Ectodermal cell (in vitro differentiated cells): ENCODE measurements at regions not wholly inside any gene's neighbourhood (a gene's known extent, or its start where the extent isn't known, plus 50 kb on each side); places are given as distances from the start of the nearest gene placed in this dataset.

Source experiments
- H3K27ac ChIP-seq: 2 replicates; pipeline ENCODE4 v1.7.0; 2013; ENCODE audit warnings: mild to moderate bottlenecking, low read depth, low read length; ENCODE audit not compliant: insufficient read depth, poor library complexity, severe bottlenecking
- H3K27me3 ChIP-seq: 2 replicates; pipeline ENCODE4 v1.7.0; 2013; ENCODE audit warnings: mild to moderate bottlenecking, low read length; ENCODE audit not compliant: insufficient read depth, control insufficient read depth, poor library complexity, severe bottlenecking
- H3K36me3 ChIP-seq: one replicate; pipeline ENCODE4 v1.7.0; 2013; ENCODE audit warnings: low read length; ENCODE audit not compliant: control insufficient read depth, insufficient read depth
- H3K4me1 ChIP-seq: one replicate; pipeline ENCODE4 v1.7.0; 2013; ENCODE audit warnings: low read length; ENCODE audit not compliant: control insufficient read depth, insufficient read depth
- H3K4me3 ChIP-seq: 2 replicates; pipeline ENCODE4 v1.7.0; 2013; ENCODE audit warnings: low read depth, low read length, control low read depth; ENCODE audit not compliant: insufficient read depth
- H3K9me3 ChIP-seq: 2 replicates; pipeline ENCODE4 v1.7.0; 2013; ENCODE audit warnings: mild to moderate bottlenecking, low read length, moderate library complexity; ENCODE audit not compliant: control insufficient read depth
- WGBS, 2 experiments: methylation state at CpG; one replicate each; pipeline ENCODE4 v1.1.7; 2013; ENCODE audit warnings: missing lambda C conversion rate in 2 of 2; 5-methylcytosine and 5-hydroxymethylcytosine counted together

GRCh38 chr18:71958605-71959004 lies 585.5 kb downstream of the CBLN2 start:
- peaks cover 2% of the 10 kb centered on the region for H3K9me3 ChIP-seq
- H3K36me3 ChIP-seq: no peaks in the 10 kb centered on the region
- H3K27ac ChIP-seq: no peak overlapping the region
- H3K4me1 ChIP-seq: no peaks in the 10 kb centered on the region
- H3K27me3 ChIP-seq: no peaks in the 10 kb centered on the region
- 79% methylated on average over 2 of the region's 2 CpGs; no CpG with 5 or more reads in 1 of the 2 experiments for WGBS, 2 experiments
- no peak overlapping the region for H3K4me3 ChIP-seq

GRCh38 chr18:71951001-71951400 lies 593.1 kb downstream of the CBLN2 start:
- no peak overlapping the region for H3K4me3 ChIP-seq
- peaks cover 8% of the 10 kb centered on the region for H3K9me3 ChIP-seq
- H3K36me3 ChIP-seq: no peaks in the 10 kb centered on the region
- 84 to 89% methylated on average over 6 of the region's 6 CpGs for WGBS, 2 experiments
- no peak overlapping the region for H3K27ac ChIP-seq
- H3K27me3 ChIP-seq: no peaks in the 10 kb centered on the region
- H3K4me1 ChIP-seq: no peaks in the 10 kb centered on the region

- WGBS, 2 experiments: 59 to 70% methylated on average over 1 of the region's 1 CpG
- Histone ChIP-seq H3K36me3 (no peaks in the 10 kb centered on the region), H3K4me1 (no peaks in the 10 kb centered on the region), H3K27ac (no peak overlapping the region), H3K4me3 (no peak overlapping the region), H3K9me3 (peaks cover 5% of the 10 kb centered on the region), H3K27me3 (no peaks in the 10 kb centered on the region)
These were observed 601.7 kb downstream of the CBLN2 start for GRCh38 chr18:71942433-71942832.

GRCh38 chr18:71939483-71939882 lies 604.7 kb downstream of the CBLN2 start:
- Histone ChIP-seq H3K9me3 (peaks cover 5% of the 10 kb centered on the region), H3K4me1 (no peaks in the 10 kb centered on the region), H3K36me3 (no peaks in the 10 kb centered on the region), H3K4me3 (no peak overlapping the region), H3K27ac (no peak overlapping the region), H3K27me3 (no peaks in the 10 kb centered on the region)

- 65% methylated on average over 2 of the region's 2 CpGs; no CpG with 5 or more reads in 1 of the 2 experiments for WGBS, 2 experiments
These were observed 607.4 kb downstream of the CBLN2 start for GRCh38 chr18:71936744-71937143.

GRCh38 chr18:71919211-71919610 lies 624.9 kb downstream of the CBLN2 start:
- Histone ChIP-seq H3K27ac (no peak overlapping the region), H3K36me3 (no peaks in the 10 kb centered on the region), H3K4me3 (no peak overlapping the region), H3K9me3 (no peaks in the 10 kb centered on the region), H3K4me1 (no peaks in the 10 kb centered on the region), H3K27me3 (no peaks in the 10 kb centered on the region)
- 73 to 78% methylated on average over 3 of the region's 3 CpGs for WGBS, 2 experiments

More at GRCh38 chr18:71936744-71937143, 607.4 kb downstream of the CBLN2 start:
- Histone ChIP-seq H3K27me3 (no peaks in the 10 kb centered on the region), H3K4me1 (no peaks in the 10 kb centered on the region), H3K27ac (no peak overlapping the region), H3K9me3 (peaks cover 2% of the 10 kb centered on the region), H3K36me3 (no peaks in the 10 kb centered on the region), H3K4me3 (no peak overlapping the region)

GRCh38 chr18:71913641-71914040 lies 630.5 kb downstream of the CBLN2 start:
- Histone ChIP-seq H3K27ac (no peak overlapping the region), H3K27me3 (no peaks in the 10 kb centered on the region), H3K4me1 (no peaks in the 10 kb centered on the region), H3K4me3 (no peak overlapping the region), H3K9me3 (peaks cover 5% of the 10 kb centered on the region), H3K36me3 (no peaks in the 10 kb centered on the region)
- 75 to 94% methylated on average over 1 of the region's 1 CpG for WGBS, 2 experiments

GRCh38 chr18:71902482-71902881 lies 641.7 kb downstream of the CBLN2 start:
- no peaks in the 10 kb centered on the region for H3K27me3 ChIP-seq
- no peak overlapping the region for H3K4me3 ChIP-seq
- H3K4me1 ChIP-seq: no peaks in the 10 kb centered on the region
- no peaks in the 10 kb centered on the region for H3K36me3 ChIP-seq
- no peak overlapping the region for H3K27ac ChIP-seq
- H3K9me3 ChIP-seq: peaks cover 3% of the 10 kb centered on the region
- WGBS, 2 experiments: 43 to 83% methylated on average over 1 of the region's 1 CpG

GRCh38 chr18:71899707-71900472 lies 644.3 kb downstream of the CBLN2 start:
- no peak overlapping the region for H3K4me3 ChIP-seq
- H3K27ac ChIP-seq: no peak overlapping the region
- no peaks in the 10 kb centered on the region for H3K27me3 ChIP-seq
- no peaks in the 10 kb centered on the region for H3K9me3 ChIP-seq
- WGBS, 2 experiments: 76 to 83% methylated on average over 8 of the region's 8 CpGs
- H3K4me1 ChIP-seq: no peaks in the 10 kb centered on the region
- H3K36me3 ChIP-seq: no peaks in the 10 kb centered on the region

GRCh38 chr18:71899183-71899582 lies 645.0 kb downstream of the CBLN2 start:
- 66 to 72% methylated on average over 6 of the region's 6 CpGs for WGBS, 2 experiments
- Histone ChIP-seq H3K27me3 (no peaks in the 10 kb centered on the region), H3K27ac (no peak overlapping the region), H3K4me1 (no peaks in the 10 kb centered on the region), H3K4me3 (no peak overlapping the region), H3K9me3 (no peaks in the 10 kb centered on the region), H3K36me3 (no peaks in the 10 kb centered on the region)
